Middle frontal gyrus (tissue), 1 donor: ENCODE measurements at regions not wholly inside any gene's neighbourhood (a gene's known extent, or its start where the extent isn't known, plus 50 kb on each side); places are given as distances from the start of the nearest gene placed in this dataset.
"Not testable (repeated sequence)": the region's sequence is repeated elsewhere in the genome, so short reads cannot be mapped to it uniquely, and the experiment has no call there.

ENCODE experiments used
- DNase-seq: peaks from one replicate; pipeline ENCODE4 v3.0.0-alpha.2; 2015; ENCODE audit warnings: low spot score; ENCODE audit errors: extremely low spot score

DNA sequence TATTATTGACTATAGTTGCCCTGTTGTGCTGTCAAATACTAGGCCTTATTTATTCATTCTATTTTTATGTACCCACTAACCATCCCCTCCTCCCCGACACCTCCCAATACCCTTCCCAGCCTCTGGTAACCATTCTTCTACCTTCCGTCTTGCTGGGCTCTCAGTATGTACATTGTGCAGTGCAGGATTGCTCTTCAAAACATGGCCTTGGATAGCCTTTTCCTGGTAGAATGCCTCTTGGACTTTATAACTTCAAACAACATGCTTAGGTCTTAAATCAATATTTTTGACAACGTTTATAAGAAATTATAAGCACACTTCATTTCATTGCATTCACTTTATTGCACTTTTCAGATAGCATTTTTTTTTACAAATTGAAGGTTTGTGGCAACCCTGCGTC is 172.6 kb upstream of the ACTBL2 start:
- DNase-seq = no peak

DNA sequence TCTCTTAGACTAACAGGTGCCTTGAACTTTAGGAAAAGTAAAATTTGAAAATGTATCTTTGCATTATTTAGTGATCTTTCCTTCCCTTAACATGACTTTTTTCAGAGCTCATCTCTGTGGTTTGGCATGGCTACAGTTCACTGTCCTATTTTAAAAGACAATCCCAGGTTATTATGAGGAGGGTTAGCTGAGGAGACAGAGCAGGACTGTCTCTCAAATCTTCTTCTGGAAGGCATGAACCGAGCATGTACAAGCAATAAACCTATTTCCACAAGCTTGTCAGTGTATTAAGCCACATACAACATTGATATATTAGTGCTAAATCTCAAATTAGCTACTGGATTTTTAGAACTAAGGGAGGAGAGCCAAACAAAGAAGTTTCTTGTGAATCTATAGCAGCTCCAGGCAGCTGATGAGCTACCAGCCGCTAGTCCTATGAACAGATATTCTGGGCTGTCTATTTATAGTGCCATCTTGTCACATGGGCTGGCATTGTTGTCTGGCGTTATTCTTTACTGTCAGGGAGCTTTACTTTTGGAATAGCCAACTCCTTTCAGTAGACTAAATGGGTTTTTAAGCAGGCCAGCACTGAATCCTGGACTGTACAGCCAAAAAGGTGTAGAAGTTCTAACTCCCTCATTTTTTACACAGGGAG is 171.2 kb upstream of the ACTBL2 start:
- DNase-seq = peak; percentile 63

DNA sequence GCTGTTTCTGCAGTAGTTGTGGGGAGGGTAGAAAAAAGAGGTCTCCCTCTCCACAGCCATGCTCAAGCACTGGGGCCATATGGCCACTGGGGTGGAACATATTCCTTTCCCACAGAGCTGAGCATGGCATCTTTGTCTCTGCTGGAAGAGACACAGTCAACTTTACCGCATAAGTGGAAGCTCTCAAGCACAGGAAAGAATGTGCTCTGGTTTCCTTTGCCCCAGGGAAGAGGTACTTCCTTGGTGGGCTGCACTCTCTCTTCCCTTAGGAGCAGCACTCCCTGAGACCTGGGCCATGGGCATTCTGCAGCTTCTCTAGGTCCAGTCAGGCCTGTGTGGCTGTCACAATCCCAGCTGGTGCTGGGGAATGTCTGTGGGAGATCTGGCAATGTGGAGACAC is 168.5 kb upstream of the ACTBL2 start:
- DNase-seq = no peak

DNA sequence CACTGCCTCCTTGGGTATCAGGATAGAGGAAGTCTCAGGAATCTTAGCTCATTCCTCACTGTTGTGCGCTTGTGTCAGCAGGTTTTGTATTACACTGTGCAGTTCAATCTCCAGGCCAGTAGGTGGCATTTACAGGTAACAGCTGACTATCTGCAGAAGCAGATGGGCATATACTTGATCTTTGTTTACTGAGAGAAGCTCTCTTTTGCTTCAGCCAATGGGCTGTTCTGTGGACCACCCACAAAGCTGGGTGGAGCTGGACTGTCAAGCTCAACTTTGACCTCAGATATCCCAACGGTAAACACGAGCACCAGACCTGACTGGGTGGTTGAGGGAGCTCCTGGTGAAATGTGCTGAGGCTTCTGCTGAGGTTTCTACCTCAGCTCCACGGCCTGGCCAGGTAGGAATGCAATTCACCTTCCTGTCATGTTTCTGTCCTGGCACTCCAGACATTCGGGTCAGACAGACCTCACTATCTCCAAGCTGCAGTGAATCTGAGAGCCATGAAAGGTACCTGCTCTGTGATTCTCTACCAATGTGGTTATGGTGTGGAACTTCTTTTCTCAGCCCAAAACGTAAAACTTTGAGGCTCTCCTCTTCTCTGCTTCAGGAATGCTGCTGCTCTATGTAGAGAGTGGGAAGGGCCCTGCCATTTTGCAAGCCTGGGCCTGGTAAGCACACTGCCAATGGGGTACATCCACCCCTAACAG is 167.9 kb upstream of the ACTBL2 start:
- DNase-seq = no peak

DNA sequence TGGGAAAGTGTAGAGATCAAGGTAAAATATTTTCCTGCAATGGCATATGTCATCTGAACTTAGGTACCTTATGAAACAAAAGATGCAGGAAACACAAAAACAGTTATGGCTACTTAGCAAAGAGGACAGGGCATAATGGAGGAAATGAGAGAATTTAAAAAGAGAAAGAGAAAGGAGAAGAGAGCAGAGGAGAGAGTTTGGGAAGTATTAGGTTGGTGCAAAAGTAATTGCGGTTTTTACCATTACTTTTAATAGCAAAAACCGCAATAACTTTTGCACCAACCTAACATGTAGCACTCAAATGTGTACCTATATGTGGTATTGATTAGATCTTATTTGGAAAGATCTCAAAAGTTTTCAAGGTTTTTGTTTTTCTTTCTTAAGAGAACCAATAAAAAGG is 160.1 kb upstream of the ACTBL2 start:
- no peak for DNase-seq

DNA sequence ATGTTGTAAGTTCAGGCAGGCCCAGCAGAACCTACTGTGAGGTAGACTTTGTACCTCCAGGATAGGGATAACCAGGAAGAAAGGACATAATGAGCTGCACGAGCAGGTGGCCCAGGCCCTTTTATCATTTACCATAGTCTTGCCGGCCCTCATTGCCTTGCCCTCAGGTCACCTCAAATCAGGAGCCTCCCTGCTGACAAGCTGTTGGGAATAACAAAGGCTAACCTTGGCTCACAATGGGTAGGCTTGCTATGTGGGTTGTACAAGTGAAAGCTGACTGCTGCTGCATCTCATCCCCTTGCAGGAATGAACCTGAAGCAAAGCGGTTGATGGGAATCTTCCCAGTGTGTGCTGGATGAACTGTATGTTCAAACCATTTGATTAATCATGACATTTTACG is 159.5 kb upstream of the ACTBL2 start:
- DNase-seq = no peak

DNA sequence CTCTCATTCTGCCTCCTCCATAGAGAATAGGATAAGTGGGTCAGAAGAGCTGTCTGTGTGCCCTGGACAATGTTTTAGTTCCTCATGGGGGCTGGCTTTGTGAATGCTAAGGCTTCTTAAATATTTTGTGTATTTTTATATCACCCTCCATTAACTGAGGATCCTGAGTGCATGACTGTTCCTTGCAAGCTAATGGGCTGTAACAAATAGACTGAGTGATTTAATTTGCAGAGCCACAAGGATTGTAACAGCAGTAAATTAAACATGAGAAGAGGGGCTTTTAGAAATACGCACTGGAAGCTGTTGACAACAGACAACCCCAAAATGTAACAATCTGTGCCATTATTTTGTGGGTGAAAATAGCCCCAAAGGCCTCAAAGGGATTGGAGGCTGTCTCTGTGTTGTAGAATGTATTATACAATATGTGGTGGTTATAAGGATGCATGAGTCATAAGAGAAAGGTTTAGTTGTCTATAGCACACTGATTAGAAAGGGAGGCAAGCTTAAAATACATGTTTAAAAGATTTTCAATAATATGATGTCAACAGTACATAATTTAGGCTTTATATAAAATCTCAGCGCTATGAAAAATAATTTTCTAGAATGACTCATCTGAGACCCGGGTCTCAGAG is 152.7 kb upstream of the ACTBL2 start:
- no peak for DNase-seq

DNA sequence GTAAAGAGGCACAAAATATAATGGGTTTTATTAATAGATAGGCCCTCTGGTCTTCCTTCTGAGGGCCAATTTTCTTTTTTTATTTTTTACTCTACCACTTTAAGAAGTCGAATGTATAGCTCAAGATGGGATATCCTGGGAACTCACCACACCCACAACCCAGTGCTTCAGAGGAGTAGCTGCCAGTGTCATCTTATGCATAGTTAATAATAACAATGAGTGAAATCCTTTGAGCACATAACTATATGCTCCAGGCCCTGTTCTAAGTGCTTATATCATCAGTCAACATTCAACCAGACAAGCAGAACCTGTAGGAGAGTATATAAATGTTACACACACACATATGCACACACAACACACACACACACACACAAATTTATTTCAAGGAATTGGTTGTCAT is 150.3 kb upstream of the ACTBL2 start:
- DNase-seq = no peak

DNA sequence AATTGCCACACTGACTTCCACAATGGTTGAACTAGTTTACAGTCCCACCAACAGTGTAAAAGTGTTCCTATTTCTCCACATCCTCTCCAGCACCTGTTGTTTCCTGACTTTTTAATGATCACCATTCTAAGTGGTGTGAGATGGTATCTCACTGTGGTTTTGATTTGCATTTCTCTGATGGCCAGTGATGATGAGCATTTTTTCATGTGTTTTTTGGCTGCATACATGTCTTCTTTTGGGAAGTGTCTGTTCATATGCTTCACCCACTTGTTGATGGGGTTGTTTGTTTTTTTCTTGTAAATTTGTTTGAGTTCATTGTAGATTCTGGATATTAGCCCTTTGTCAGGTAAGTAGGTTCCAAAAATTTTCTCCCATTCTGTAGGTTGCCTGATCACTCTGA is 148.5 kb upstream of the ACTBL2 start:
- not testable (repeated sequence) for DNase-seq

DNA sequence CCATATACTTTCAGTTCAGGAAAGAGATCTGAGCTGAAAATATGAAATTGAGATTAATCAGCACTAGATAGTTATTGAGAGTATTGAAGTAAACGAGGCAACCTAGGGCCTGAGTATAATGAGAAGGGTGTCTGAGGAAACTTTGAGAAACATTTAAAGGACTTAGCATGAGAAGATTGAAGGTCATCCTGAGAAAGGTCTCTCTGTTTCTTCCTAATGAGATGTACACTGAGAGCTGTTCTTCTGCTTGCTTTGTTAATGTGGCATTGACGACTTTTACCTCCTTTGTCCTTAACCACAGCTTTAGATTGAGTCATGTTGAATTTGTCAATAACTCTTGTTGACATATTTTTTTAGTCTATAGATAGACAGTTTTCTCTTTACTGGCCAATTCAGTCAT is 145.1 kb upstream of the ACTBL2 start:
- no peak for DNase-seq

DNA sequence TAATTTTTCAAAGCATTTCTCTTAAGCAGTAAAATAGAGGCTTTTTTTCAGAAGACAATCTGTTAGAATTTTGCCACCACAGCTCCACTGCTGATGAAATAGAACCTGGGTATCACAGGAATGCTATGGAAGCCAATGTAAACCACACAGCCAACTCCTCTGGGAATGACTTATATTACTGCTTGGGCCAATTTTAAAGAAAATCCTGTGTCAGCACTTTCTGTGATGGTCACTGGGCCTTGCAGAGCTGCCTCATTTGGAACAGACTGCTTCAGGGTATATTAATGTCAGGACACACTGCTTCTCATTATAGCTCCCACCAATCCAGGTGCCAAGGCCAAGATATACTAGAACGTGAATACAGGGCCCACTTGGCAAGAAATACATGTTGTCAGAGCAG is 144.1 kb upstream of the ACTBL2 start:
- no peak for DNase-seq

DNA sequence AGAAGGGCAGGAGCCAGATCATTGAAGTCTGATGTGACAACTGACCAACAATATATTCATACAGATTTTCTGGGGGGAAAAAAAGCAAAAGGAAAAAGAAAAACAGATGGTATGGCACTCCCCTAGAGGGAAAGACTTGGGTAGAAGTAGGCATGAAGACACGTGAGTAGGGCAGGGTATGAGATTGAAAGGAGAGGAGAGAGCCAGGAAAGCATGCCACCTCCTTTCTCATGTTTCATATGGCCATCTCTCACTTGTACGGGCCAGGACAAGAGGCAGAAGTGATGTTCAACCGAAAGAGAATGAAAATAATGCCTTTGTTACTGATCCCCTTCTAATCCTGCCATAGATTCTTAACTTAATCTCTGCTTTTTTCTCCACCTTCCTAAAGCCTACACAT is 139.0 kb upstream of the ACTBL2 start:
- no peak for DNase-seq

DNA sequence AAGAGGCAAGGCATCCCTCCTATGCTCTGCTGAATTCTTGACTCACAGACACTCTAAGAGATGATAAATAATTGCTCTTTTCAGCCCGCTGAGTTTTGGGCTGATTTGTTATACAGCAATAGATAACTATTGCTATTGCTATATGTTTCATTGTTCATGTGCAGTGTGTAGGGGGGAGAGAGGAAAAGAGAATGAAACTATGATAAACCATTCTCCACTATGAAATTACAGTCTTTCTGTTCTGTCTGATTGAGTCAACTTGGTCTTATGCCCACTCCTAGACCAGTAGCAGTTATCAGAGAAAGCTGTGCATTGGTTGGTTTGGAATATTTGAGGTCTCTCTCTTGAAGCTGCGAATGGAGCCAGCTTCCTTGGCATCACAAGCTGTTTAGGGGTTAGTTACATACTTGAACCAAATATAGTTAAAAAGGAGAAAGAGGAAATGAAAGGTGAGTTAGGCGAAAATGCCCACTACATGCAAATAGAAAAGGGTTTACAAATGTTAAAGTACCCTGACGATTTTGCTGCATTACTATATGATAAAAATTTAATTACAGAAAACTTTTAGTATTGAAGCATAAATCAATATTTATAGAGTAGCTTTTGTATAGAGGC is 136.3 kb upstream of the ACTBL2 start:
- no peak for DNase-seq

DNA sequence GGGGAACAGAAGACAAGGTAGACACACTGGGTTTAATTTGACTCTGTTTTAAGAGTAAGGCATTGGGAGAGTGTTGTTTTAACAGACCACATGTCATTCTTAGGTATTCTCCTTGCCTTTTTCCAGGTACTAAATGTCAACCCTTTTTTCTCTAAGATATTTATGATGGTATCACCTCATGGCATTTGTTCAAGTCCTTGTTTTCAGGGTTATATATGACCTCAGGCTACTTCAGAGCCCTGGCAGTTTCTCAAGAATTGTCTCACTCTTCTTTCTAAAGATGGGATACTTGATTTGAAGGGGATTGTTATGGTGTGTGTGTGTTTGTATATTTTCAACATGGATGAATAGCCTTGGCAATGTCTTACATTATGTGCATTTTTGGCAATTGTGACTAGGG is 131.1 kb upstream of the ACTBL2 start:
- DNase-seq = no peak

DNA sequence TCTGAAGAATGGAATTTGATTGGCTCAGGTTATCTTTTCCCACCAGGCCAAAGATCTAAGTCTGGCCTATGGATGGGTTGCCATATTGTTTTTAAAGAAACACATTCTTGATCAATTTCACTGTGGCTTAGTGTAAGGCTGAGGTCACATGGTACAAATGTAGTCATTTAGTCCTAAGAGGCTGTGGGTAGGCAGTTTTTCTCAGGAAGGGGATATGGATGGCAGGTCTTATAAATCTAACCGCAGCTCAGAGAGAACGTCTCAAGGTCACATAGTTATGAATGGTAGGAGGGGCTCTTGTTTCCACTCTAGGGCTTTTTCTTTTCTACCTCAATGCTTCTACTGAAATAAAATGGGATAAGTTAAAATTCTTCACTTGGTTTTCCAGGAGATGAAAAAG is 128.6 kb upstream of the ACTBL2 start:
- DNase-seq = no peak

DNA sequence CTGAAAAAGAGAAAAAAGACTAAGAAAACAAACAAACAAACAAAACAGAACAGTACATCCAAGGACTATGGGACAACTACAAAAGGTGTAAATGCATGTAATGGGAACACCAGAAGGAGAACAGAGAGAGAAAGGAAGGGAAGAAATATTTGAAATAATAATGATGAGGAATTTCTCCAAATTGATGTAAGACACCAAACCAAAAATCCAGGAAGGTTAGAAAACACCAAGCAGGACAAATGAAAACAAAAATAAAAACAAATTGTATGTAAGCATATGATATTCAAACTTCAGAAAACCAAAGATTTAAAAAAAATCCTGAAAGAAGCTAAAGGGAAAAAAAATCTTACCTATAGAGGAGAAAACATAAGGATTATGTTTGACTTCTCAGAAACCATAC is 125.9 kb upstream of the ACTBL2 start:
- DNase-seq = no peak

DNA sequence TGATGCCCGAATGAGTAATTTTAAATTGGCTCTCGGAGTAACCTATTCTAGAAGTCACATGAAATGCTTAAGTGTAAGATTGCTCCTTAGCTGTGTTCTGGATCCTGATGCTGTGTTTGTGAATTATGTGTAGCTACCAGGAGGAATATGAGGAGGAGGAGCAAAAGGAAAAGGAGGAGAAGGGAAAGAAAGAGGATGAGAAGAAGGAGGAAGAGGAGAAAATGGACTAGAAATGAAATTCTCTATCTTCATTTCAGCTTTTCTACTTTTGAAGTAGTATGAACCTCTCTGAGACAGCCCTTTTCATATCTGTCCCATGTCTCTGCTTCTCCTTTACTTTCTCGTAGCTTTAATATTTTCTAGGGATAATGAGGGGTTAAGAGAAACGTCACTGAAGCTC is 119.4 kb upstream of the ACTBL2 start:
- DNase-seq = no peak

DNA sequence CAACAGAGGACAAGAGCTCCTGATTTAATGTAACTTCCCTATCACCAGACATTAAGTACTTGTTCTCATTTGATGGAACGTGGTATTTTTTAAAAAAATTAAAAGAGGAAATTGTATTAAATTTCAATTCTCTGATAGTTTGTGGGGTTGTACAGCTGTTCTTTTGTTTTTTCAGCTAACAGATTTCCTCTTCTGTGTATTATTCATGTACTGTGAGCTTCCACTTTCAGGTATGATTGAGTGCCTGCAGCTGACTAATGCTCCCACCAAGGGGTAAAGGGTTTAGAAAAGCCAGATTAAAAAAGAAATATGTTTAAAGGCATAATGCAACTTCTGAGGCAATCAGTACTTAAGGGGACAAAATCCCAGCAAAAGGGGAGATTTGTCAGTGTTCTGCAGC is 117.7 kb upstream of the ACTBL2 start:
- no peak for DNase-seq

DNA sequence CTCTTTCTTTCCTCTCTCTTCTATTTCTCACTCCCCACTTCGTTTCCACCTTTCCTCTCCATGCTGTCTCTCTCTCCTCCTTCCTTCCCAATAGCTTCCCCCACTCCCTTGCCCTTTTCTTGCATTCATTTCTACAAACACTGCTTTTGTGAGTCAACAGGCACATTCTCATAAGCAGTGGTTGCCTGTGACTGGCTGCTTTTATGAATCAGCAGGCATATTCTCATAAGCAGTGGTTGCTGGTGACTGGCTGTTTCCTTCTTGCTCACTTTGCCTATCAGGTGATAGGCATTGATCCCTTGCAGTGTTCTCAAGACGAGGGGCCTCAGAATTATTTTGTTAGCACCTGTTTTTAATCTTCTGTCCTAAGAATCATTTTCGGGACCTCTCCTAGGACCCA is 116.1 kb upstream of the ACTBL2 start:
- DNase-seq = no peak

DNA sequence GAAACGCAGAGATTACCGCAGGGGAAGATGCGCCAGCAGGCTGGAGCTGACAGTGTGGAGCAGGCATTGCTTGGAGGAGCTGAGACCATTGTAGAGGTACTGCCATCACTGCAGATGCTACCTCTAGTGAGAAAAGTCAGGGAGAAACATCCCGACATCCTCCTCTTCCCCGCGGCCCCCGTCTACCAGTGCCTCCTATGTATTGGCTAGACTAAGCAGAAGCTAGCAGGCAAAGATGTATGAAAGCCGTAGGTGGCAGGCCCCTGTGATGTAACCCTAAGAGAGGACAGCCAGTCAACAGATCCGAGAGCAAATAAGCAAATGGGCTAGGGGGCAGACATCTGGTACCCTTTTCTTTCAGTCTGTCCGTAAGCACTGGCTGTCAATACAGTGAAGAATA is 115.5 kb upstream of the ACTBL2 start:
- DNase-seq = no peak

DNA sequence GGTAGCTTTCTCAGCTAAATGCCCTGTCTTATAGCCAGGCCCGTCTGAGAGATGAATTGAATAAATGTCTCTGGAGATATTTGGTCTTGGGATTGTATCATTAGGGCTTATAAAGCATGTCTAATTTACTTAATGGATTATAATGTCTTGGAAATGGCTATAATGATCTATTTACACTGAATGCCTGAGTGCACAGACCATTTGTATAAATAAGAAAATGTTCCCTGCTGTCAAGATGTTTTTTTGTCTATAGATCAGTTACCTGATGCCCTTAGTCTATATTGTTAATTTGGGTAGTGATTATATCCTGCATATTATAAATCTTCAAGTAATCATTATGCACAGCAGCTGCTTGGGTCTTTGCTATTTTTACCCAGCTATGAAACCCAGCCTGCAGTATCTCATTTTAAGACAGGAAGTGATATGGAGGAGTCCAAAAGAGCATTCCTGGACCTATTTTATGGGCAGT is 112.9 kb upstream of the ACTBL2 start:
- no peak for DNase-seq

DNA sequence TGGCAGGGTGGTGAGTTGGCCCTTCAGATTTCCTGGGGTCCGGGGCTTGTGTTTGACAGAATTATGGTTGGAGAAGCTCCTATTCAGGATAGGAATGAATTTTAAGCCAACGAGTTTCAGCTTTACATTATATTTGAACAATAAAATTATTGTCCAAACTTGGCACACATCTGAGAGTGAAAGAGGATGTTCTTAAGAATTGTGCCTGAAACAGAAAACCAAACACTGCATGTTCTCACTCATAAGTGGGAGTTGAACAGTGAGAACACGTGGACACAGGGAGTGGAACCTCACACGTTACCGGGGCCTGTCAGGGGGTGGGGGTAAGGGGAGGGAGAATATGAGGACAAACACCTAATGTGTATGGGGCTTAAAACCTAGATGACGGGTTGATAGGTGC is 111.8 kb upstream of the ACTBL2 start:
- DNase-seq = no peak
